ENCODE measurements at regions not wholly inside any gene's neighbourhood (a gene's known extent, or its start where the extent isn't known, plus 50 kb on each side); places are given as distances from the start of the nearest gene placed in this dataset.

DNA sequence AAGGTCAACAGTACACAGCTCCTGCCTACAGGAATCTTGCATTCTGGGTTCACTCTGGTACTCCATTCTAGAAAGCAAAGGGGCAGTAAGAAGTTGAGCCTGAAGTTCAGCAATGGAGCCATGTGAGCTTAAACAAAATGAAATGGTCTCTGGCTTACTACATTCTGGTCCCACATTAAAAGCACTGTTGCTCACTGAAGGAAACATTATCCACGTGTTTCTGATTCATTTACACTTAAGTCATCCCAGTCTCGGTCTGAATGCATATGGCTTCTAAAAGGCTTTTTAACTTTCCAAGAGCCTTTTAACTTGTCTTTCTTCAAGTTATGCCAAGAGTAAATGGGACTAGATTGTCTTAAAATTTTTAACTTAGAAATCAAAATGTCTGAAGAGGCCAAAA is 177.8 kb downstream of the LNPK start:
- Mint-ChIP-seq H3K9me3 (peaks cover 10% of the 10 kb centered on the region), H3K4me1 (peaks cover 19% of the 10 kb centered on the region), H3K36me3 (no peaks in the 10 kb centered on the region), H3K27ac (no peak overlapping the region), H3K27me3 (ENCODE audit: low read depth) (no peaks in the 10 kb centered on the region), H3K4me3 (no peak overlapping the region)
- TF ChIP-seq TP53 (CRISPR knock-in tag; IDR thresholded peaks at IDR 0.05) (no peak), IRF2 (CRISPR knock-in tag; IDR thresholded peaks at IDR 0.05; ENCODE audit: borderline replicate concordance, low read depth) (no peak), NFE2L1 (CRISPR knock-in tag; IDR thresholded peaks at IDR 0.05) (no peak), NR2C2 (CRISPR knock-in tag; IDR thresholded peaks at IDR 0.05) (no peak), ZNF263 (CRISPR knock-in tag; IDR thresholded peaks at IDR 0.05; ENCODE audit: low read depth) (no peak), NR3C1 (CRISPR knock-in tag; conservative IDR thresholded peaks at IDR 0.05; ENCODE audit: low read depth) (no peak), MYBL2 (CRISPR knock-in tag; IDR thresholded peaks at IDR 0.05) (no peak)
- TF ChIP-seq, protein P1, sequence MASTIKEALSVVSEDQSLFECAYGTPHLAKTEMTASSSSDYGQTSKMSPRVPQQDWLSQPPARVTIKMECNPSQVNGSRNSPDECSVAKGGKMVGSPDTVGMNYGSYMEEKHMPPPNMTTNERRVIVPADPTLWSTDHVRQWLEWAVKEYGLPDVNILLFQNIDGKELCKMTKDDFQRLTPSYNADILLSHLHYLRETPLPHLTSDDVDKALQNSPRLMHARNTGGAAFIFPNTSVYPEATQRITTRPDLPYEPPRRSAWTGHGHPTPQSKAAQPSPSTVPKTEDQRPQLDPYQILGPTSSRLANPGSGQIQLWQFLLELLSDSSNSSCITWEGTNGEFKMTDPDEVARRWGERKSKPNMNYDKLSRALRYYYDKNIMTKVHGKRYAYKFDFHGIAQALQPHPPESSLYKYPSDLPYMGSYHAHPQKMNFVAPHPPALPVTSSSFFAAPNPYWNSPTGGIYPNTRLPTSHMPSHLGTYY (CRISPR knock-in tag; IDR thresholded peaks at IDR 0.05) = no peak
- TF ChIP-seq, protein P2, sequence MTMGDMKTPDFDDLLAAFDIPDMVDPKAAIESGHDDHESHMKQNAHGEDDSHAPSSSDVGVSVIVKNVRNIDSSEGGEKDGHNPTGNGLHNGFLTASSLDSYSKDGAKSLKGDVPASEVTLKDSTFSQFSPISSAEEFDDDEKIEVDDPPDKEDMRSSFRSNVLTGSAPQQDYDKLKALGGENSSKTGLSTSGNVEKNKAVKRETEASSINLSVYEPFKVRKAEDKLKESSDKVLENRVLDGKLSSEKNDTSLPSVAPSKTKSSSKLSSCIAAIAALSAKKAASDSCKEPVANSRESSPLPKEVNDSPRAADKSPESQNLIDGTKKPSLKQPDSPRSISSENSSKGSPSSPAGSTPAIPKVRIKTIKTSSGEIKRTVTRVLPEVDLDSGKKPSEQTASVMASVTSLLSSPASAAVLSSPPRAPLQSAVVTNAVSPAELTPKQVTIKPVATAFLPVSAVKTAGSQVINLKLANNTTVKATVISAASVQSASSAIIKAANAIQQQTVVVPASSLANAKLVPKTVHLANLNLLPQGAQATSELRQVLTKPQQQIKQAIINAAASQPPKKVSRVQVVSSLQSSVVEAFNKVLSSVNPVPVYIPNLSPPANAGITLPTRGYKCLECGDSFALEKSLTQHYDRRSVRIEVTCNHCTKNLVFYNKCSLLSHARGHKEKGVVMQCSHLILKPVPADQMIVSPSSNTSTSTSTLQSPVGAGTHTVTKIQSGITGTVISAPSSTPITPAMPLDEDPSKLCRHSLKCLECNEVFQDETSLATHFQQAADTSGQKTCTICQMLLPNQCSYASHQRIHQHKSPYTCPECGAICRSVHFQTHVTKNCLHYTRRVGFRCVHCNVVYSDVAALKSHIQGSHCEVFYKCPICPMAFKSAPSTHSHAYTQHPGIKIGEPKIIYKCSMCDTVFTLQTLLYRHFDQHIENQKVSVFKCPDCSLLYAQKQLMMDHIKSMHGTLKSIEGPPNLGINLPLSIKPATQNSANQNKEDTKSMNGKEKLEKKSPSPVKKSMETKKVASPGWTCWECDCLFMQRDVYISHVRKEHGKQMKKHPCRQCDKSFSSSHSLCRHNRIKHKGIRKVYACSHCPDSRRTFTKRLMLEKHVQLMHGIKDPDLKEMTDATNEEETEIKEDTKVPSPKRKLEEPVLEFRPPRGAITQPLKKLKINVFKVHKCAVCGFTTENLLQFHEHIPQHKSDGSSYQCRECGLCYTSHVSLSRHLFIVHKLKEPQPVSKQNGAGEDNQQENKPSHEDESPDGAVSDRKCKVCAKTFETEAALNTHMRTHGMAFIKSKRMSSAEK (CRISPR knock-in tag; IDR thresholded peaks at IDR 0.05; ENCODE audit: borderline replicate concordance) = no peak
- TF ChIP-seq, protein P3, sequence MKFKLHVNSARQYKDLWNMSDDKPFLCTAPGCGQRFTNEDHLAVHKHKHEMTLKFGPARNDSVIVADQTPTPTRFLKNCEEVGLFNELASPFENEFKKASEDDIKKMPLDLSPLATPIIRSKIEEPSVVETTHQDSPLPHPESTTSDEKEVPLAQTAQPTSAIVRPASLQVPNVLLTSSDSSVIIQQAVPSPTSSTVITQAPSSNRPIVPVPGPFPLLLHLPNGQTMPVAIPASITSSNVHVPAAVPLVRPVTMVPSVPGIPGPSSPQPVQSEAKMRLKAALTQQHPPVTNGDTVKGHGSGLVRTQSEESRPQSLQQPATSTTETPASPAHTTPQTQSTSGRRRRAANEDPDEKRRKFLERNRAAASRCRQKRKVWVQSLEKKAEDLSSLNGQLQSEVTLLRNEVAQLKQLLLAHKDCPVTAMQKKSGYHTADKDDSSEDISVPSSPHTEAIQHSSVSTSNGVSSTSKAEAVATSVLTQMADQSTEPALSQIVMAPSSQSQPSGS (CRISPR knock-in tag; IDR thresholded peaks at IDR 0.05; ENCODE audit: borderline replicate concordance, low read depth) = no peak
- ATAC-seq = no peak
- CTCF ChIA-PET = no interaction called here
- POLR2A ChIA-PET = no interaction called here
- DNase-seq (ENCODE audit: low spot score) = no peak

DNA sequence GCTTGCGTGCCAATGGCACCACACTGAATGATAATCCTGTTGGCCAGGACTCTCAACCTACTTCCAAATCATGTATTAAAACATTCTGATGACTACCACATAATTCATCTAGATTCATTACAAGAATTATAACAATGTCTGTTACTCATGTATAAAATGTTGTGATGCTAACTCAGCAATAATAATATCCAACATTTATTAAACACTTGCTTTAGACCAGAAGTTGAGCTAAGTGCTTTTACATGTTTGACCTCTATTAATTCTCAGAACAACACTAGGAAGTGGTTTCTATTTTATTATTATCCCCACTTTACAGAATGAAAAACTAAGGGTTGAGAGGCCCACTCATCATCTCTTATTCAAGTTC is 178.4 kb downstream of the LNPK start:
- Mint-ChIP-seq H3K27ac (no peak overlapping the region), H3K4me3 (no peak overlapping the region), H3K27me3 (ENCODE audit: low read depth) (no peaks in the 10 kb centered on the region), H3K4me1 (peaks cover 19% of the 10 kb centered on the region), H3K9me3 (peaks cover 10% of the 10 kb centered on the region), H3K36me3 (no peaks in the 10 kb centered on the region)
- ATAC-seq (no peak), DNase-seq (ENCODE audit: low spot score) (no peak)
- CTCF ChIA-PET = no interaction called here
- POLR2A ChIA-PET = no interaction called here
- no peak for TF ChIP-seq TCF7 (CRISPR knock-in tag; IDR thresholded peaks at IDR 0.05; ENCODE audit: low read depth)
- TF ChIP-seq, protein P4, sequence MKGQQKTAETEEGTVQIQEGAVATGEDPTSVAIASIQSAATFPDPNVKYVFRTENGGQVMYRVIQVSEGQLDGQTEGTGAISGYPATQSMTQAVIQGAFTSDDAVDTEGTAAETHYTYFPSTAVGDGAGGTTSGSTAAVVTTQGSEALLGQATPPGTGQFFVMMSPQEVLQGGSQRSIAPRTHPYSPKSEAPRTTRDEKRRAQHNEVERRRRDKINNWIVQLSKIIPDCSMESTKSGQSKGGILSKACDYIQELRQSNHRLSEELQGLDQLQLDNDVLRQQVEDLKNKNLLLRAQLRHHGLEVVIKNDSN (CRISPR knock-in tag; IDR thresholded peaks at IDR 0.05) = no peak
- TF ChIP-seq, protein P5, sequence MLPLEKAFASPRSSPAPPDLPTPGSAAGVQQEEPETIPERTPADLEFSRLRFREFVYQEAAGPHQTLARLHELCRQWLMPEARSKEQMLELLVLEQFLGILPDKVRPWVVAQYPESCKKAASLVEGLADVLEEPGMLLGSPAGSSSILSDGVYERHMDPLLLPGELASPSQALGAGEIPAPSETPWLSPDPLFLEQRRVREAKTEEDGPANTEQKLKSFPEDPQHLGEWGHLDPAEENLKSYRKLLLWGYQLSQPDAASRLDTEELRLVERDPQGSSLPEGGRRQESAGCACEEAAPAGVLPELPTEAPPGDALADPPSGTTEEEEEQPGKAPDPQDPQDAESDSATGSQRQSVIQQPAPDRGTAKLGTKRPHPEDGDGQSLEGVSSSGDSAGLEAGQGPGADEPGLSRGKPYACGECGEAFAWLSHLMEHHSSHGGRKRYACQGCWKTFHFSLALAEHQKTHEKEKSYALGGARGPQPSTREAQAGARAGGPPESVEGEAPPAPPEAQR (CRISPR knock-in tag; IDR thresholded peaks at IDR 0.05) = no peak
- no peak for TF ChIP-seq CREM (CRISPR knock-in tag; IDR thresholded peaks at IDR 0.05)
- no peak for TF ChIP-seq NFYB (CRISPR knock-in tag; conservative IDR thresholded peaks at IDR 0.05; ENCODE audit: low read depth)
- TF ChIP-seq ZNF121 (CRISPR knock-in tag; IDR thresholded peaks at IDR 0.05) = no peak
- TF ChIP-seq, protein P3 (CRISPR knock-in tag; IDR thresholded peaks at IDR 0.05; ENCODE audit: borderline replicate concordance, low read depth) = no peak
- TF ChIP-seq, protein P6, sequence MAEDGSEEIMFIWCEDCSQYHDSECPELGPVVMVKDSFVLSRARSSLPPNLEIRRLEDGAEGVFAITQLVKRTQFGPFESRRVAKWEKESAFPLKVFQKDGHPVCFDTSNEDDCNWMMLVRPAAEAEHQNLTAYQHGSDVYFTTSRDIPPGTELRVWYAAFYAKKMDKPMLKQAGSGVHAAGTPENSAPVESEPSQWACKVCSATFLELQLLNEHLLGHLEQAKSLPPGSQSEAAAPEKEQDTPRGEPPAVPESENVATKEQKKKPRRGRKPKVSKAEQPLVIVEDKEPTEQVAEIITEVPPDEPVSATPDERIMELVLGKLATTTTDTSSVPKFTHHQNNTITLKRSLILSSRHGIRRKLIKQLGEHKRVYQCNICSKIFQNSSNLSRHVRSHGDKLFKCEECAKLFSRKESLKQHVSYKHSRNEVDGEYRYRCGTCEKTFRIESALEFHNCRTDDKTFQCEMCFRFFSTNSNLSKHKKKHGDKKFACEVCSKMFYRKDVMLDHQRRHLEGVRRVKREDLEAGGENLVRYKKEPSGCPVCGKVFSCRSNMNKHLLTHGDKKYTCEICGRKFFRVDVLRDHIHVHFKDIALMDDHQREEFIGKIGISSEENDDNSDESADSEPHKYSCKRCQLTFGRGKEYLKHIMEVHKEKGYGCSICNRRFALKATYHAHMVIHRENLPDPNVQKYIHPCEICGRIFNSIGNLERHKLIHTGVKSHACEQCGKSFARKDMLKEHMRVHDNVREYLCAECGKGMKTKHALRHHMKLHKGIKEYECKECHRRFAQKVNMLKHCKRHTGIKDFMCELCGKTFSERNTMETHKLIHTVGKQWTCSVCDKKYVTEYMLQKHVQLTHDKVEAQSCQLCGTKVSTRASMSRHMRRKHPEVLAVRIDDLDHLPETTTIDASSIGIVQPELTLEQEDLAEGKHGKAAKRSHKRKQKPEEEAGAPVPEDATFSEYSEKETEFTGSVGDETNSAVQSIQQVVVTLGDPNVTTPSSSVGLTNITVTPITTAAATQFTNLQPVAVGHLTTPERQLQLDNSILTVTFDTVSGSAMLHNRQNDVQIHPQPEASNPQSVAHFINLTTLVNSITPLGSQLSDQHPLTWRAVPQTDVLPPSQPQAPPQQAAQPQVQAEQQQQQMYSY (CRISPR knock-in tag; IDR thresholded peaks at IDR 0.05) = no peak
- TF ChIP-seq ZNF263 (CRISPR knock-in tag; IDR thresholded peaks at IDR 0.05; ENCODE audit: low read depth) = no peak
- TF ChIP-seq NR3C1 (CRISPR knock-in tag; conservative IDR thresholded peaks at IDR 0.05; ENCODE audit: low read depth) = no peak
- TF ChIP-seq, protein P7, sequence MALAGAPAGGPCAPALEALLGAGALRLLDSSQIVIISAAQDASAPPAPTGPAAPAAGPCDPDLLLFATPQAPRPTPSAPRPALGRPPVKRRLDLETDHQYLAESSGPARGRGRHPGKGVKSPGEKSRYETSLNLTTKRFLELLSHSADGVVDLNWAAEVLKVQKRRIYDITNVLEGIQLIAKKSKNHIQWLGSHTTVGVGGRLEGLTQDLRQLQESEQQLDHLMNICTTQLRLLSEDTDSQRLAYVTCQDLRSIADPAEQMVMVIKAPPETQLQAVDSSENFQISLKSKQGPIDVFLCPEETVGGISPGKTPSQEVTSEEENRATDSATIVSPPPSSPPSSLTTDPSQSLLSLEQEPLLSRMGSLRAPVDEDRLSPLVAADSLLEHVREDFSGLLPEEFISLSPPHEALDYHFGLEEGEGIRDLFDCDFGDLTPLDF (CRISPR knock-in tag; IDR thresholded peaks at IDR 0.05) = no peak
